Ectodermal cell (in vitro differentiated cells): ENCODE measurements at regions not wholly inside any gene's neighbourhood (a gene's known extent, or its start where the extent isn't known, plus 50 kb on each side); places are given as distances from the start of the nearest gene placed in this dataset.

Experiments used
- H3K27ac ChIP-seq: 2 replicates; pipeline ENCODE4 v1.7.0; 2013; ENCODE audit warnings: mild to moderate bottlenecking, low read depth, low read length; ENCODE audit not compliant: insufficient read depth, poor library complexity, severe bottlenecking
- H3K27me3 ChIP-seq: 2 replicates; pipeline ENCODE4 v1.7.0; 2013; ENCODE audit warnings: mild to moderate bottlenecking, low read length; ENCODE audit not compliant: insufficient read depth, control insufficient read depth, poor library complexity, severe bottlenecking
- H3K36me3 ChIP-seq: one replicate; pipeline ENCODE4 v1.7.0; 2013; ENCODE audit warnings: low read length; ENCODE audit not compliant: control insufficient read depth, insufficient read depth
- H3K4me1 ChIP-seq: one replicate; pipeline ENCODE4 v1.7.0; 2013; ENCODE audit warnings: low read length; ENCODE audit not compliant: control insufficient read depth, insufficient read depth
- H3K4me3 ChIP-seq: 2 replicates; pipeline ENCODE4 v1.7.0; 2013; ENCODE audit warnings: low read depth, low read length, control low read depth; ENCODE audit not compliant: insufficient read depth
- H3K9me3 ChIP-seq: 2 replicates; pipeline ENCODE4 v1.7.0; 2013; ENCODE audit warnings: mild to moderate bottlenecking, low read length, moderate library complexity; ENCODE audit not compliant: control insufficient read depth
- WGBS, 2 experiments: methylation state at CpG; one replicate each; pipeline ENCODE4 v1.1.7; 2013; ENCODE audit warnings: missing lambda C conversion rate in 2 of 2; 5-methylcytosine and 5-hydroxymethylcytosine counted together

DNA sequence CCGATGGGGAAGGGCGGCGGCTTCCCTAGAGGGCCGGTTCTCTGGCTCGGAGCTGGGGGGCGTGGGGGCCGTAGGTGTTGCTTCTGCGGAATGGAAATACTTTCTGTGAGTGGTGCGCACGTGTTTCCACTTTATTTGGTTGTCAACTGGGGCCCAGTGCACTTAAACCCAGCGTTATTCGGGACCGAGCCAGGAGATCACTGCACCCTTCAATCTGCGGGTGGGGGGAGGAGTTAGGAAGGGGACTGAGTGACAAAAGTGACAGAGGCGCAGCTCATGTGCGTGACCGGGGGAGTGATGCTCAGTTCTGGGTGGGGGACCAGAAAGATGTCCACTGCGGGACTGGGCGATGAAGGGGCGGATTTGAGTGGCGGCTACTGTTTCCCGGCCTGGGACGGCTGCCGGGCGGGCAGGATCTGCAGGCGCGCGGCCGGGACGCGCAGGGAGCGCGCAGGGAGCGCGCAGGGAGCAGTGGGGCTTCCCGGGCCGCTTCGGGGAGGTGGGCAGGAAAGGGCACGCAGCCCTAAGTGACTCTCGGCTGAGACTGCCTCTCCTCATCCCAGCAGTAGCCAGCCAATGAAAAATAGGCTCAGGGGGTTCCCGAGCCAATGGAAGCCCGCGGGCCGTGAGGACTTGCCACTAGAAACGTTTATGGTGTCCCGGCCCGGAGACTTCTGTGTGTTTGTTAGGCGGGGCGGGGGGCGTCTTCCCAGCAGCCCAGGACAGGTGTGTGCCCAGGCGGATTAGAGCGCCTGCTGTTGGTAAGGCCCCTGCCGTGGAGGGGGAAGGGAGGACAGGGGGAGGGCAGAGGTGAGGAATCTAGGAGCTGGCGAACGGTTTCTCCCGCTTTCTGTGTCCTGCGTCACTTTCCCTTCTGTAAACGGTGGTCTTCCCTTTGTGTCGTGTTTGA, 54.3 kb upstream of the KDM7A start:
- peaks cover 4% of the 10 kb centered on the region for H3K4me1 ChIP-seq
- H3K27ac ChIP-seq: no peak overlapping the region
- no peaks in the 10 kb centered on the region for H3K36me3 ChIP-seq
- peaks cover 47% of the 10 kb centered on the region for H3K27me3 ChIP-seq
- H3K4me3 ChIP-seq: peak overlapping the region; percentile 51
- H3K9me3 ChIP-seq: no peaks in the 10 kb centered on the region
- 1% methylated on average over 59 of the region's 59 CpGs for WGBS, 2 experiments

DNA sequence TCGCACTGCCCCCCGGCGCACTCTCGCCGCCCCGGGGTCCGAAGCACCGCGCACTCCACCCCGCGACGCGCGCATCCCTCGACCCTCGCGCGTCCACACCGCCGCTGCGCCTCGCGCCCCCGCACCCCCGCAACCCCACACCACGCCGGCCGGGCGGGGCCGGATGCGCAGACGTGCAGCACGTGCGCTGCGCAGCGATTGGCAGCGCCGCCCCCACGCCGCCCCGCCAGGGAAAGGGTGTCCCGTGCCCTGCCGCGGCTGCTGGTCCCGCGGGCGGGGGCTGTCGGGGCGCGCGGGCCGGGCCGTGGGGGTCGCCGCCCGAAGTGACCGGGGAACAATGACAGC, 53.7 kb upstream of the KDM7A start:
- Histone ChIP-seq H3K27me3 (peaks cover 47% of the 10 kb centered on the region), H3K27ac (no peak overlapping the region), H3K4me1 (peaks cover 4% of the 10 kb centered on the region), H3K36me3 (no peaks in the 10 kb centered on the region), H3K4me3 (peak overlapping the region; percentile 51), H3K9me3 (no peaks in the 10 kb centered on the region)
- 0% methylated on average over 57 of the region's 57 CpGs for WGBS, 2 experiments

DNA sequence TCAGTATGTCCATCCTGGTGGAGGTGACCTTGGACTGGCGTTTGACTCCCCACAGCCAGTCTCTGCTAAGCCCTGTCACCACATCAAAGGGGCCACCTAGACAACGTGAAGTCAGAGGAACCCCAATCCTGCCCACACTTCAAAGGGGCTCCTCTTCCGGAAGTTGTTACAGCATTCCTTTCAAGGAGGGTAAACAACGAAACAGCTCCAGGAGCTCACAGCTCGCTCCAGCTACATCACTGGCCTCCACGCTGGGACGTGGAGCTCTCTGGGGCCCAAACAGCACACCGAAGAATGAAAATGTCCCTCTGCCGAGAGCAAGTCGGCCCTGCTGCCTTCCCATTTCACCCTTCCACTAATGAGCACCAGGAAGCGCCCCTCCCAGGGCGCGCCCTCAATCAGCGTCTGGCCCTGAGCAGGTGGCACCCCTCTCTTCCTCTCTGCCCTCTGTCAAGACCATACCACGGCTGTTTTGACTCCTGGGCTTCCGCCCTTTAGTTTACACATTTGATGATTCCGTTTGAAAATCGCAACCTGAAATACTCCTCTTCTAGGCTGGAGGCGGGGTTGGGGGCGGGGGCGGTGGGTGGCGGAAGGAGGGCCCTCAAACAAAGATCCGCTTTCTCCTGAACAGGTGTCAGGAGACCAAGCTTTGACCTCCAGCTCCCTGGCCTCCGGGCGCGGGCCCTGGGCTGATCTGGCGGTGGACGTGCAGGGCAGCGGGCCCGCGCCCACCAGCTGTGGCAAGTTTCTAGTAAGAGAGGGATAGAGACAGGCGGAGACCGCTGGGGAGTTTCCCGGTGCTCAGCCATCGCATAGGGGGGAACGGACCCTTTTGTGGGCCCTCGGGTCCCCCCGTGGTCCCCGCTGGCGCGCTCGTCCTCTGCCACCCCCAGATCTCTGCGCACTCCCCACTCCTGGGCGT, 53.1 kb upstream of the KDM7A start:
- 8 to 10% methylated on average over 43 to 44 of the region's 44 CpGs for WGBS, 2 experiments

DNA sequence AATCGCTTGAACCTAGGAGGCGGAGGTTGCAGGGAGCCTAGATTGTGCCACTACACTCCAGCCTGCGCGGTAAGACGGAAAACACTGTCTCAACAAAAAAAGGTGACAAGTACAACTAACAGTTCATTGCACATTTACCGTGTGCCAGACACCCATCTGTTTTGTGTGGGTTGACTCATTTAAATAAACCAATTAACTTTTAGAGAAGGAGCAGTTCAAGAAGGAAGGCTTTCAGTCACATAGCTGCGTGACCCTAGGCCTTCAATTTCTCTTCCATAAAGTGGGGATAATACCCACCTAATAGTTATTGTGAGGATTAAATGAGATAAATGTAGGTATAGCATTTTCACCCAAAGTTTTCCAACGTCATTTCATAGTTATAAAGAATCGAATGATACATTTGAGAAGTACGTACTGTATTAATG, 52.3 kb upstream of the KDM7A start:
- Histone ChIP-seq H3K27me3 (peaks cover 47% of the 10 kb centered on the region), H3K36me3 (no peaks in the 10 kb centered on the region), H3K9me3 (no peaks in the 10 kb centered on the region), H3K27ac (no peak overlapping the region), H3K4me3 (no peak overlapping the region), H3K4me1 (peaks cover 7% of the 10 kb centered on the region)
- 97% methylated on average over 9 to 10 of the region's 10 CpGs for WGBS, 2 experiments

More for the DNA sequence above, 53.1 kb upstream of the KDM7A start:
- H3K4me3 ChIP-seq: peak overlapping the region; percentile 51
- H3K36me3 ChIP-seq: no peaks in the 10 kb centered on the region
- H3K27ac ChIP-seq: no peak overlapping the region
- H3K4me1 ChIP-seq: peaks cover 4% of the 10 kb centered on the region
- peaks cover 47% of the 10 kb centered on the region for H3K27me3 ChIP-seq
- H3K9me3 ChIP-seq: no peaks in the 10 kb centered on the region
